MCF 10A (cell line): ENCODE measurements at regions not wholly inside any gene's neighbourhood (a gene's known extent, or its start where the extent isn't known, plus 50 kb on each side); places are given as distances from the start of the nearest gene placed in this dataset.

ENCODE experiments used
- BruUV-seq: library from RNA; stranded (reverse); fragments of 400-500 nt; replicated peaks from 2 replicates; lab custom pipeline; 2021; lab: Mats Ljungman, UMichigan
- CTCF ChIA-PET: fragments of 300-600 bp; sonication (Branson Sonifier 250); formaldehyde crosslinking; extraction: SDS; loops from one replicate; lab custom pipeline; 2021; ENCODE audit warnings: antibody characterized with exemption, inconsistent platforms; lab: Yijun Ruan, JAX
- POLR2A ChIA-PET: fragments of 300-600, 350-650 bp; sonication (Branson Sonifier 250); formaldehyde crosslinking; extraction: SDS; loops from one replicate; lab custom pipeline; 2020; ENCODE audit warnings: antibody characterized with exemption, inconsistent platforms; lab: Yijun Ruan, JAX
- DNase-seq: peaks from one replicate; pipeline ENCODE4 v3.0.0-alpha.2; 2018; ENCODE audit not compliant: unreplicated experiment
- H3K27ac Mint-ChIP-seq: one replicate; pipeline ENCODE4 v1.8.0; 2022; ENCODE audit warnings: mild to moderate bottlenecking, low read depth, mixed read lengths; ENCODE audit not compliant: unreplicated experiment
- H3K27me3 Mint-ChIP-seq: one replicate; pipeline ENCODE4 v1.8.0; 2022; ENCODE audit warnings: mixed read lengths; ENCODE audit not compliant: insufficient read depth, unreplicated experiment
- H3K36me3 Mint-ChIP-seq: one replicate; pipeline ENCODE4 v1.8.0; 2022; ENCODE audit warnings: mild to moderate bottlenecking, moderate library complexity, mixed read lengths; ENCODE audit not compliant: insufficient read depth, unreplicated experiment
- H3K4me1 Mint-ChIP-seq: one replicate; pipeline ENCODE4 v1.8.0; 2022; ENCODE audit warnings: mixed read lengths; ENCODE audit not compliant: insufficient read depth, unreplicated experiment
- H3K4me3 Mint-ChIP-seq: one replicate; pipeline ENCODE4 v1.8.0; 2022; ENCODE audit warnings: mild to moderate bottlenecking, moderate library complexity, mixed read lengths; ENCODE audit not compliant: unreplicated experiment
- H3K9me3 Mint-ChIP-seq: one replicate; pipeline ENCODE4 v1.8.0; 2022; ENCODE audit warnings: mixed read lengths; ENCODE audit not compliant: unreplicated experiment
- CTCF ChIP-seq: fragments of 200-600 bp; IDR thresholded peaks from one replicate; pipeline ENCODE4 v1.8.0; 2022; ENCODE audit warnings: antibody characterized with exemption, mild to moderate bottlenecking; ENCODE audit not compliant: unreplicated experiment
- intact Hi-C: fragments of 100-400 bp; cut with micrococcal nuclease; formaldehyde crosslinking; loops from 2 replicates; pipeline ENCODE4 v1.14.1; 2022

- BruUV-seq: TSS peak; percentile 100
- CTCF ChIA-PET: interaction anchor here (5.6 kb wide), 1 partner anchor 51 kb away, joined by 33 read pairs; the partner anchor contains the start of gene PRRC2C
Observed at GRCh38 chr1:171434717-171435346, 50.5 kb upstream of the PRRC2C start.

More at GRCh38 chr1:171434717-171435346, 50.5 kb upstream of the PRRC2C start:
- H3K36me3 Mint-ChIP-seq: no peaks in the 10 kb centered on the region
- POLR2A ChIA-PET: interaction anchor here (0.6 to 1.7 kb wide), 7 partner anchors 8 to 183 kb away, joined by 3 to 9 read pairs (median 3); partner anchors contain the start of genes FMO4 and PRRC2C
- H3K9me3 Mint-ChIP-seq: no peaks in the 10 kb centered on the region
- peak overlapping the region; percentile 58 for H3K4me3 Mint-ChIP-seq
- DNase-seq: peak; percentile 96
- peak overlapping the region; percentile 78 for H3K27ac Mint-ChIP-seq
- no peak for TF ChIP-seq CTCF
- H3K4me1 Mint-ChIP-seq: peaks cover 31% of the 10 kb centered on the region
- no peaks in the 10 kb centered on the region for H3K27me3 Mint-ChIP-seq
- intact Hi-C loops: loop anchor here (2.0 to 10.0 kb wide), 2 partner anchors 50 to 120 kb away; partner anchors contain the start of genes FMO4 and PRRC2C
